ENCODE measurements at regions not wholly inside any gene's neighbourhood (a gene's known extent, or its start where the extent isn't known, plus 50 kb on each side); places are given as distances from the start of the nearest gene placed in this dataset.

- TF ChIP-seq POLR2A (IDR thresholded peaks at IDR 0.05; ENCODE audit: low read length): no peak
- no peak for TF ChIP-seq GATA1 (IDR thresholded peaks at IDR 0.05; ENCODE audit: low read depth, low read length)
Observed at GRCh38 chr3:153749070-153749610, 372.1 kb upstream of the ARHGEF26 start.
